Trophoblast cell (in vitro differentiated cells and primary cell): ENCODE measurements at regions not wholly inside any gene's neighbourhood (a gene's known extent, or its start where the extent isn't known, plus 50 kb on each side); places are given as distances from the start of the nearest gene placed in this dataset.

ENCODE experiments used
- DNase-seq, 2 donors: peaks; one replicate each; pipeline ENCODE4 v3.0.0-alpha.2; 2016
- H2AFZ ChIP-seq: 2 replicates; pipeline ENCODE4 v1.6.1; 2013; ENCODE audit warnings: low read length, moderate library complexity, mild to moderate bottlenecking; ENCODE audit not compliant: insufficient read depth, poor library complexity
- H2AK5ac ChIP-seq: 2 replicates; pipeline ENCODE4 v1.6.1; 2013; ENCODE audit warnings: mild to moderate bottlenecking, low read length
- H2BK120ac ChIP-seq: 2 replicates; pipeline ENCODE4 v1.6.1; 2013; ENCODE audit warnings: low read length, mild to moderate bottlenecking, moderate library complexity; ENCODE audit not compliant: insufficient read depth, poor library complexity
- H2BK12ac ChIP-seq: 2 replicates; pipeline ENCODE4 v1.6.1; 2013; ENCODE audit warnings: mild to moderate bottlenecking, low read length, moderate library complexity
- H2BK5ac ChIP-seq: 2 replicates; pipeline ENCODE4 v1.6.1; 2013; ENCODE audit warnings: low read length, low read depth, moderate library complexity, mild to moderate bottlenecking; ENCODE audit not compliant: poor library complexity
- H3K14ac ChIP-seq: 2 replicates; pipeline ENCODE4 v1.6.1; 2013; ENCODE audit warnings: mild to moderate bottlenecking, low read length
- H3K18ac ChIP-seq: 2 replicates; pipeline ENCODE4 v1.6.1; 2013; ENCODE audit warnings: mild to moderate bottlenecking, low read length
- H3K23ac ChIP-seq: 2 replicates; pipeline ENCODE4 v1.6.1; 2013; ENCODE audit warnings: low read length
- H3K27ac ChIP-seq: 2 replicates; pipeline ENCODE4 v1.5.1; 2013; ENCODE audit warnings: low read depth, mild to moderate bottlenecking, inconsistent platforms, low read length, moderate library complexity
- H3K27me3 ChIP-seq: 2 replicates; pipeline ENCODE4 v1.6.1; 2013; ENCODE audit warnings: inconsistent platforms, mild to moderate bottlenecking, low read length, moderate library complexity; ENCODE audit not compliant: insufficient read depth
- H3K36me3 ChIP-seq, 2 experiments: 1 replicate in 1 of 2; 2 replicates in 1 of 2; pipeline ENCODE4 v1.6.1; 2013; ENCODE audit warnings: low read length in 2 of 2, mild to moderate bottlenecking in 2 of 2, moderate library complexity in 1 of 2; ENCODE audit not compliant: insufficient read depth in 2 of 2, control insufficient read depth in 1 of 2
- H3K4ac ChIP-seq: 2 replicates; pipeline ENCODE4 v1.6.1; 2013; ENCODE audit warnings: low read depth, mild to moderate bottlenecking, low read length, moderate library complexity
- H3K4me1 ChIP-seq, 2 experiments: 1 replicate in 1 of 2; 2 replicates in 1 of 2; pipeline ENCODE4 v1.6.1; 2013; ENCODE audit warnings: low read length in 2 of 2, mild to moderate bottlenecking in 2 of 2, moderate library complexity in 1 of 2; ENCODE audit not compliant: insufficient read depth in 2 of 2, control insufficient read depth in 1 of 2
- H3K4me2 ChIP-seq: 2 replicates; pipeline ENCODE4 v1.6.1; 2013; ENCODE audit warnings: inconsistent platforms, mild to moderate bottlenecking, low read length, moderate library complexity
- H3K4me3 ChIP-seq: 2 replicates; pipeline ENCODE4 v1.5.1; 2013; ENCODE audit warnings: mild to moderate bottlenecking, low read depth, low read length, inconsistent platforms
- H3K79me1 ChIP-seq: one replicate; pipeline ENCODE4 v1.6.1; 2013; ENCODE audit warnings: low read length
- H3K79me2 ChIP-seq: 2 replicates; pipeline ENCODE4 v1.6.1; 2013; ENCODE audit warnings: low read length, mild to moderate bottlenecking; ENCODE audit not compliant: control insufficient read depth, insufficient read depth, poor library complexity
- H3K9ac ChIP-seq: 2 replicates; pipeline ENCODE4 v1.6.1; 2013; ENCODE audit warnings: mild to moderate bottlenecking, low read length
- H3K9me3 ChIP-seq: 2 replicates; pipeline ENCODE4 v1.6.1; 2013; ENCODE audit warnings: low read depth, mild to moderate bottlenecking, control low read depth, inconsistent platforms, low read length; ENCODE audit not compliant: insufficient read depth
- H4K12ac ChIP-seq: 2 replicates; pipeline ENCODE4 v1.6.1; 2013; ENCODE audit warnings: low read depth, mild to moderate bottlenecking, low read length, moderate library complexity
- H4K8ac ChIP-seq: 2 replicates; pipeline ENCODE4 v1.6.1; 2013; ENCODE audit warnings: low read depth, mild to moderate bottlenecking, low read length, moderate library complexity
- H4K91ac ChIP-seq: one replicate; pipeline ENCODE4 v1.6.1; 2013; ENCODE audit warnings: low read depth, mild to moderate bottlenecking, low read length, moderate library complexity
- WGBS: extraction: QIAGEN DNeasy Blood & Tissue Kit; methylation state at CpG from one replicate; pipeline ENCODE4 v1.1.7; 2013; ENCODE audit warnings: missing lambda C conversion rate; ENCODE audit not compliant: insufficient read length, insufficient coverage; ENCODE audit errors: extremely low coverage; 5-methylcytosine and 5-hydroxymethylcytosine counted together

GRCh38 chr2:81529944-81530343, 1225.4 kb upstream of the LRRTM1 start:
- Histone ChIP-seq H2BK120ac (no peak overlapping the region), H3K4me2 (no peak overlapping the region), H3K27ac (no peak overlapping the region), H2AFZ (no peak overlapping the region), H3K79me1 (no peaks in the 10 kb centered on the region), H4K8ac (no peak overlapping the region), H3K9ac (no peak overlapping the region), H4K12ac (no peak overlapping the region), H2AK5ac (no peak overlapping the region), H3K36me3 (no peaks in the 10 kb centered on the region), H3K4me1 (no peaks in the 10 kb centered on the region), H2BK12ac (no peak overlapping the region), H3K4me3 (no peak overlapping the region), H3K27me3 (no peaks in the 10 kb centered on the region), H3K18ac (no peak overlapping the region), H4K91ac (no peak overlapping the region), H3K4ac (no peak overlapping the region), H3K23ac (no peak overlapping the region), H3K9me3 (no peaks in the 10 kb centered on the region), H3K79me2 (no peaks in the 10 kb centered on the region), H2BK5ac (no peak overlapping the region), H3K14ac (no peak overlapping the region)
- DNase-seq: no peak
- no CpG with 5 or more reads among the region's 6 CpGs for WGBS

GRCh38 chr2:81528852-81529480, 1224.4 kb upstream of the LRRTM1 start:
- H3K23ac ChIP-seq: no peak overlapping the region
- no peak overlapping the region for H2BK120ac ChIP-seq
- no peak overlapping the region for H3K14ac ChIP-seq
- no peak overlapping the region for H3K4me2 ChIP-seq
- no peak overlapping the region for H3K4ac ChIP-seq
- H4K8ac ChIP-seq: no peak overlapping the region
- no peak overlapping the region for H4K12ac ChIP-seq
- no peaks in the 10 kb centered on the region for H3K36me3 ChIP-seq
- H3K79me1 ChIP-seq: no peaks in the 10 kb centered on the region
- H3K27me3 ChIP-seq: no peaks in the 10 kb centered on the region
- no peak overlapping the region for H3K27ac ChIP-seq
- H2AFZ ChIP-seq: no peak overlapping the region
- no peak overlapping the region for H3K9ac ChIP-seq
- DNase-seq: no peak
- H3K79me2 ChIP-seq: no peaks in the 10 kb centered on the region
- no CpG with 5 or more reads among the region's 3 CpGs for WGBS
- no peak overlapping the region for H2BK12ac ChIP-seq
- no peak overlapping the region for H2BK5ac ChIP-seq
- no peak overlapping the region for H3K18ac ChIP-seq
- H3K4me3 ChIP-seq: no peak overlapping the region
- no peaks in the 10 kb centered on the region for H3K4me1 ChIP-seq
- no peak overlapping the region for H2AK5ac ChIP-seq
- H3K9me3 ChIP-seq: no peaks in the 10 kb centered on the region
- no peak overlapping the region for H4K91ac ChIP-seq

GRCh38 chr2:81523344-81523743, 1218.8 kb upstream of the LRRTM1 start:
- Histone ChIP-seq H3K36me3 (no peaks in the 10 kb centered on the region), H3K14ac (no peak overlapping the region), H4K8ac (no peak overlapping the region), H3K4me1 (no peaks in the 10 kb centered on the region), H3K4ac (no peak overlapping the region), H2BK12ac (no peak overlapping the region), H2BK5ac (no peak overlapping the region), H2AK5ac (no peak overlapping the region), H3K79me1 (no peaks in the 10 kb centered on the region), H3K23ac (no peak overlapping the region), H4K12ac (no peak overlapping the region), H3K79me2 (no peaks in the 10 kb centered on the region), H3K9me3 (no peaks in the 10 kb centered on the region), H3K27me3 (no peaks in the 10 kb centered on the region), H3K4me3 (no peak overlapping the region), H2AFZ (no peak overlapping the region), H2BK120ac (no peak overlapping the region), H3K27ac (no peak overlapping the region), H3K18ac (no peak overlapping the region), H4K91ac (no peak overlapping the region), H3K4me2 (no peak overlapping the region), H3K9ac (no peak overlapping the region)
- no peak for DNase-seq
- no CpG with 5 or more reads among the region's 2 CpGs for WGBS

- Histone ChIP-seq H3K36me3 (no peaks in the 10 kb centered on the region), H3K4me2 (no peak overlapping the region), H3K23ac (no peak overlapping the region), H2AFZ (no peak overlapping the region), H4K91ac (no peak overlapping the region), H3K4me3 (no peak overlapping the region), H2BK5ac (no peak overlapping the region), H3K18ac (no peak overlapping the region), H2AK5ac (no peak overlapping the region), H3K4ac (no peak overlapping the region), H2BK12ac (no peak overlapping the region), H4K8ac (no peak overlapping the region), H3K27me3 (no peaks in the 10 kb centered on the region), H3K4me1 (no peaks in the 10 kb centered on the region), H3K27ac (no peak overlapping the region), H3K79me2 (no peaks in the 10 kb centered on the region), H2BK120ac (no peak overlapping the region), H3K9ac (no peak overlapping the region), H3K79me1 (no peaks in the 10 kb centered on the region), H4K12ac (no peak overlapping the region), H3K14ac (no peak overlapping the region), H3K9me3 (no peaks in the 10 kb centered on the region)
- WGBS: no CpG with 5 or more reads among the region's 2 CpGs
- no peak for DNase-seq
These were observed 1208.8 kb upstream of the LRRTM1 start for GRCh38 chr2:81513328-81513727.
